Activated B cell treated with CpG ODN at 0.5 μM for 24 hours (primary cell): ENCODE measurements at regions not wholly inside any gene's neighbourhood (a gene's known extent, or its start where the extent isn't known, plus 50 kb on each side); places are given as distances from the start of the nearest gene placed in this dataset.

Experiments
- ATAC-seq: fragments of 200-7000 bp; cut with Tn5 transposase; one replicate; pipeline ENCODE4 v1.10.0; 2021; ENCODE audit warnings: low read depth, mild to moderate bottlenecking, moderate library complexity
- CTCF ChIA-PET: fragments of 350-600 bp; sonication (Branson Sonifier 250); formaldehyde crosslinking; loops from one replicate; lab custom pipeline; 2021; ENCODE audit warnings: antibody characterized with exemption; lab: Charles Lee
- POLR2A ChIA-PET: fragments of 350-600 bp; sonication (Branson Sonifier 250); formaldehyde crosslinking; loops from one replicate; lab custom pipeline; 2021; ENCODE audit warnings: antibody characterized with exemption; lab: Charles Lee
- DNase-seq: peaks from one replicate; pipeline ENCODE4 v3.0.0; 2022
- H3K27ac Mint-ChIP-seq: one replicate; pipeline ENCODE4 v1.8.0; 2020; ENCODE audit warnings: mixed read lengths
- H3K27me3 Mint-ChIP-seq: one replicate; pipeline ENCODE4 v1.8.0; 2021; ENCODE audit warnings: mixed read lengths
- H3K36me3 Mint-ChIP-seq: one replicate; pipeline ENCODE4 v1.8.0; 2021; ENCODE audit warnings: low read depth, mixed read lengths
- H3K4me1 Mint-ChIP-seq: one replicate; pipeline ENCODE4 v1.8.0; 2021; ENCODE audit warnings: mixed read lengths
- H3K4me3 Mint-ChIP-seq: one replicate; pipeline ENCODE4 v1.8.0; 2020; ENCODE audit warnings: mild to moderate bottlenecking, mixed read lengths
- H3K9me3 Mint-ChIP-seq: one replicate; pipeline ENCODE4 v1.8.0; 2020; ENCODE audit warnings: mixed read lengths
- intact Hi-C: fragments of 100-400 bp; cut with micrococcal nuclease; formaldehyde crosslinking; loops from one replicate; pipeline ENCODE4 v1.15.1; 2024
- TF ChIP-seq, protein P1 (sequence below): fragments of 200-600 bp; IDR thresholded peaks from one replicate; pipeline ENCODE4 v1.8.0; 2022; ENCODE audit warnings: antibody characterized with exemption, mild to moderate bottlenecking

DNA sequence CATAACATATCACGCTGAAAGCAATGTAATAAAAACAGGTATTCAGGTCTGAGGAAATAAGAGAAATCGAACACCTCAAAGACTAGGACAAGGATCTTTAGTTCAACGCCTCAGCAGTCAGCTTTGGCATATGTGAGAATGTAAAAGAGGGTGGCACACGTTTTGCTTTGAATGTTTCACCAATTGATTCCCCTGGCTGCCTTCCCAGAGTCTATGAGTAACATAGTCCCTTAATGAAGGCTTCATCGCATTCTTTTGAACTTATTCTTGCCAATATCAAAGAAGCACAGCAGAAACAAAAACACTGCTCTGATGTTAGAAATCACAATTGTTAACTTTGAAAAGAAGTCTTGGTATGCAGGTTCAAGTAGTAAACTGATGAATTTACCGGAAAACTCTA is 764.8 kb downstream of the ADGRL2 start:
- Mint-ChIP-seq H3K36me3 (no peaks in the 10 kb centered on the region), H3K4me1 (peaks cover 2% of the 10 kb centered on the region), H3K27me3 (no peaks in the 10 kb centered on the region), H3K4me3 (no peak overlapping the region), H3K27ac (no peak overlapping the region), H3K9me3 (no peaks in the 10 kb centered on the region)
- TF ChIP-seq, protein P1, sequence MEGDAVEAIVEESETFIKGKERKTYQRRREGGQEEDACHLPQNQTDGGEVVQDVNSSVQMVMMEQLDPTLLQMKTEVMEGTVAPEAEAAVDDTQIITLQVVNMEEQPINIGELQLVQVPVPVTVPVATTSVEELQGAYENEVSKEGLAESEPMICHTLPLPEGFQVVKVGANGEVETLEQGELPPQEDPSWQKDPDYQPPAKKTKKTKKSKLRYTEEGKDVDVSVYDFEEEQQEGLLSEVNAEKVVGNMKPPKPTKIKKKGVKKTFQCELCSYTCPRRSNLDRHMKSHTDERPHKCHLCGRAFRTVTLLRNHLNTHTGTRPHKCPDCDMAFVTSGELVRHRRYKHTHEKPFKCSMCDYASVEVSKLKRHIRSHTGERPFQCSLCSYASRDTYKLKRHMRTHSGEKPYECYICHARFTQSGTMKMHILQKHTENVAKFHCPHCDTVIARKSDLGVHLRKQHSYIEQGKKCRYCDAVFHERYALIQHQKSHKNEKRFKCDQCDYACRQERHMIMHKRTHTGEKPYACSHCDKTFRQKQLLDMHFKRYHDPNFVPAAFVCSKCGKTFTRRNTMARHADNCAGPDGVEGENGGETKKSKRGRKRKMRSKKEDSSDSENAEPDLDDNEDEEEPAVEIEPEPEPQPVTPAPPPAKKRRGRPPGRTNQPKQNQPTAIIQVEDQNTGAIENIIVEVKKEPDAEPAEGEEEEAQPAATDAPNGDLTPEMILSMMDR = no peak
- POLR2A ChIA-PET = no interaction called here
- ATAC-seq = no peak
- no peak for DNase-seq
- CTCF ChIA-PET = no interaction called here
- intact Hi-C loops = no loop called here

DNA sequence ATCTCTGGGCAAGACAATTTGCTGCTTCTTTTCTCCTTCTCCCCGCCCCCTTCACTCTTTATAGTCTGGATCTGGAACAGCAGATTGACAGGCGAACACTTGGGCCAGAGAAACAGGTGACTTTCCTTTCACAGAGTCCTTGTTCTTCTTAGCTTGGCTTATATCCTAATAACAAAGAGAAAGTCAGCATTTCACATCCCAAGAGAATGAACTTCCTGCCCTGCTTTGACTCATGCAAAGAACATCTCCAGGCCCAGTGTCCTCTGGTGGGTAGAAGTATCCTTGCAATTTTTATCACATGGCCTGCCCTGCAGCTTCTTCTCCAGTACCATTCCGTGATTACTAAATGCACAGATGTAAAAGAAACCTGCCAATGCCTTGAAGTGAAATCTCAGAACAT is 764.4 kb downstream of the ADGRL2 start:
- POLR2A ChIA-PET = no interaction called here
- intact Hi-C loops = no loop called here

DNA sequence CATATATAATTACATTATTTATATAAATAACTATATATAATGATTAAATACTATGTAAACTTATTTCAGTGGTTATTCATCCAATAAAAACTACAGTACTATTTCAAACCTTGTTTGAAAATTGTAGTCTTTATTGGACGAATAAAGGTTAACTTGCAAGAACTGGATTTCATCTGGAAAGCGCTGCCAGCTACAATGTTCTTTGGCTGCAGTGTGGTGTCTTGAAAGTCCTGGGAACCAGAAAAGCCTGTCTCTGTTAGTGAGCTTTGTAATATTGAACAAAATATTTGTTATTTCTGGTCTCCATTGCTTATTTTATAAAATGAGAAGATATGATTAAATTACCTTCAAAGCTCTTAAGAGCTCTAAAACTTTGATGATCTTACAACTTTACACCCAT is 763.6 kb downstream of the ADGRL2 start:
- ATAC-seq (no peak), DNase-seq (no peak)
- ChIA-PET CTCF (no interaction called here), POLR2A (no interaction called here)
- H3K4me1 Mint-ChIP-seq = peaks cover 2% of the 10 kb centered on the region
- intact Hi-C loops = no loop called here
- no peaks in the 10 kb centered on the region for H3K9me3 Mint-ChIP-seq
- no peaks in the 10 kb centered on the region for H3K36me3 Mint-ChIP-seq
- H3K27me3 Mint-ChIP-seq = no peaks in the 10 kb centered on the region
- TF ChIP-seq, protein P1 = no peak
- H3K27ac Mint-ChIP-seq = no peak overlapping the region
- H3K4me3 Mint-ChIP-seq = no peak overlapping the region

More for the DNA sequence above, 764.4 kb downstream of the ADGRL2 start:
- CTCF ChIA-PET = no interaction called here
- Mint-ChIP-seq H3K4me1 (peaks cover 2% of the 10 kb centered on the region), H3K27me3 (no peaks in the 10 kb centered on the region), H3K9me3 (no peaks in the 10 kb centered on the region), H3K4me3 (no peak overlapping the region), H3K36me3 (no peaks in the 10 kb centered on the region), H3K27ac (no peak overlapping the region)
- DNase-seq (no peak), ATAC-seq (no peak)
- TF ChIP-seq, protein P1 = no peak

DNA sequence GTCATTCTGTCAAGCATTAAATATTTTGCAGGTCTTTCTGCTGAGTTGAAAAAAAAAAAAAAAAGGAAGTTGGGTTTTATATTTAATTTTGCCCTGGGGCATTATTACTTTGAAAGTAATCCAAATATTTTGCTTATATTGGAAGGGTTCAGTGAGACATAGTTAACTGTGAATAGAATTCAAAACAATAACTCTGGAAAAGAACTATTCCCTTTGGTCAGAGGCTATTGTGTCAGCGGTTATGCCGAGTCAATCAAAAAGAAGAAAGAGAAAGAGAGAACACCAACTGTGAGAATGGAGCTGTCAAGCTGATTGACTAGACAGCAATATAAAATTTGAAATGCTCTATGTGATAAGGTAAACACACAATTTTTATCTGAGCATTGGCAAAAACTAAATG is 761.7 kb downstream of the ADGRL2 start:
- ChIA-PET CTCF (no interaction called here), POLR2A (no interaction called here)
- H3K4me3 Mint-ChIP-seq = no peak overlapping the region
- peaks cover 2% of the 10 kb centered on the region for H3K4me1 Mint-ChIP-seq
- H3K27ac Mint-ChIP-seq = no peak overlapping the region
- ATAC-seq (no peak), DNase-seq (no peak)
- intact Hi-C loops = no loop called here
- no peaks in the 10 kb centered on the region for H3K27me3 Mint-ChIP-seq
- TF ChIP-seq, protein P1 = no peak
- H3K9me3 Mint-ChIP-seq = no peaks in the 10 kb centered on the region
- no peaks in the 10 kb centered on the region for H3K36me3 Mint-ChIP-seq

DNA sequence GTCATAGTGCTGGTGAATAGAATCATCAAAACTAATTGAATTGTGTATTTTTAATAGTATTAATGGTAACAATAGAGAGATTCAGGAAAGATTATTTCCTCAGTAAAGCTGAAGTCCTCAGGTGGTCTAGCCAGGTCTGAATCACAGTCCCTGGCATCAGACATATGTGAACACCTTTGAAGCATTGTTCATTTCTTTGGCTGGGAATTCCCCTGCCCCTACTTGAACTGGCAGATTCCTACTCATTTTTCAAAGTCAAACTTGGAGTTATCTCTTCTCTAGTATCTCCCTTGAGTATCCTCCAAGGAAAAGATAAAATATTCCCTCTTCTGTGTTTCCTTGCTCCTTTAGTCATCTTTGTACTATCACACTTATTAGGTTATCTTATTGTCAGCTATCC is 759.8 kb downstream of the ADGRL2 start:
- ChIA-PET POLR2A (no interaction called here), CTCF (no interaction called here)
- Mint-ChIP-seq H3K27ac (no peak overlapping the region), H3K9me3 (no peaks in the 10 kb centered on the region), H3K4me3 (no peak overlapping the region), H3K27me3 (no peaks in the 10 kb centered on the region), H3K36me3 (no peaks in the 10 kb centered on the region), H3K4me1 (peaks cover 2% of the 10 kb centered on the region)
- no peak for ATAC-seq
- intact Hi-C loops = no loop called here
- no peak for DNase-seq
- TF ChIP-seq, protein P1 = no peak
